Osteocyte (in vitro differentiated cells): ENCODE measurements at regions not wholly inside any gene's neighbourhood (a gene's known extent, or its start where the extent isn't known, plus 50 kb on each side); places are given as distances from the start of the nearest gene placed in this dataset.

Experiments
- DNase-seq: peaks from one replicate; pipeline ENCODE4 v3.0.0; 2021; ENCODE audit warnings: mixed read lengths; ENCODE audit not compliant: unreplicated experiment; ENCODE audit errors: extremely low spot score
- H3K27ac Mint-ChIP-seq: one replicate; pipeline ENCODE4 v1.8.0; 2021; ENCODE audit warnings: mild to moderate bottlenecking, mixed read lengths; ENCODE audit not compliant: unreplicated experiment
- H3K27me3 Mint-ChIP-seq: one replicate; pipeline ENCODE4 v1.8.0; 2021; ENCODE audit warnings: mixed read lengths; ENCODE audit not compliant: unreplicated experiment
- H3K36me3 Mint-ChIP-seq: one replicate; pipeline ENCODE4 v1.8.0; 2021; ENCODE audit warnings: mixed read lengths; ENCODE audit not compliant: unreplicated experiment
- H3K4me1 Mint-ChIP-seq: one replicate; pipeline ENCODE4 v1.8.0; 2021; ENCODE audit warnings: mixed read lengths; ENCODE audit not compliant: unreplicated experiment
- H3K4me3 Mint-ChIP-seq: one replicate; pipeline ENCODE4 v1.8.0; 2021; ENCODE audit warnings: mild to moderate bottlenecking, moderate library complexity, mixed read lengths; ENCODE audit not compliant: unreplicated experiment
- H3K9me3 Mint-ChIP-seq: one replicate; pipeline ENCODE4 v1.8.0; 2021; ENCODE audit warnings: mixed read lengths; ENCODE audit not compliant: unreplicated experiment
- TF ChIP-seq, protein P1 (sequence below): fragments of 200-600 bp; sonication (generic); IDR thresholded peaks from 2 replicates; pipeline ENCODE4 v1.5.0; 2021; ENCODE audit warnings: antibody characterized with exemption, mild to moderate bottlenecking, moderate library complexity

DNA sequence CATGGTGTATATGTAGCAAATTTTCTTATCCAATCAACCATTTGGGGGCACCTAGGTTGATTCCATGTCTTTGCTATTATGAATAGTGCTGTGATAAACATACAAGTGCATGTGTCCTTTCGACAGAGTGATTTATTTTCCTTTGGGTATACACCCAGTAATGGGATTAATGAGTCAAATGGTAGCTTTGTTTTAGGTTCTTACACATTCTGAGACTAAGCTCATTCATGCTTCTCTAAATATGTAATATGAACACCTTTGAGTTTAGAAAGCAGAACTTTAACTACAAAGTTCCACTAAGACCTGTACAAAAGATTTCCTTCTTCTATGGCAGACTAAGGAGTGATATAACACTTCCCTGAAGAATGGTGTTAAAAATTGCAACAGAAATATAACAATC is 627.0 kb downstream of the KCNA4 start:
- Mint-ChIP-seq H3K4me1 (no peaks in the 10 kb centered on the region), H3K27me3 (peaks cover 20% of the 10 kb centered on the region), H3K4me3 (no peak overlapping the region), H3K36me3 (no peaks in the 10 kb centered on the region), H3K9me3 (no peaks in the 10 kb centered on the region), H3K27ac (no peak overlapping the region)
- no peak for DNase-seq
- TF ChIP-seq, protein P1, sequence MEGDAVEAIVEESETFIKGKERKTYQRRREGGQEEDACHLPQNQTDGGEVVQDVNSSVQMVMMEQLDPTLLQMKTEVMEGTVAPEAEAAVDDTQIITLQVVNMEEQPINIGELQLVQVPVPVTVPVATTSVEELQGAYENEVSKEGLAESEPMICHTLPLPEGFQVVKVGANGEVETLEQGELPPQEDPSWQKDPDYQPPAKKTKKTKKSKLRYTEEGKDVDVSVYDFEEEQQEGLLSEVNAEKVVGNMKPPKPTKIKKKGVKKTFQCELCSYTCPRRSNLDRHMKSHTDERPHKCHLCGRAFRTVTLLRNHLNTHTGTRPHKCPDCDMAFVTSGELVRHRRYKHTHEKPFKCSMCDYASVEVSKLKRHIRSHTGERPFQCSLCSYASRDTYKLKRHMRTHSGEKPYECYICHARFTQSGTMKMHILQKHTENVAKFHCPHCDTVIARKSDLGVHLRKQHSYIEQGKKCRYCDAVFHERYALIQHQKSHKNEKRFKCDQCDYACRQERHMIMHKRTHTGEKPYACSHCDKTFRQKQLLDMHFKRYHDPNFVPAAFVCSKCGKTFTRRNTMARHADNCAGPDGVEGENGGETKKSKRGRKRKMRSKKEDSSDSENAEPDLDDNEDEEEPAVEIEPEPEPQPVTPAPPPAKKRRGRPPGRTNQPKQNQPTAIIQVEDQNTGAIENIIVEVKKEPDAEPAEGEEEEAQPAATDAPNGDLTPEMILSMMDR: no peak

- Mint-ChIP-seq H3K9me3 (peaks cover 20% of the 10 kb centered on the region), H3K4me1 (no peaks in the 10 kb centered on the region), H3K36me3 (no peaks in the 10 kb centered on the region), H3K4me3 (no peak overlapping the region), H3K27me3 (peaks cover 36% of the 10 kb centered on the region), H3K27ac (no peak overlapping the region)
- DNase-seq: no peak
- TF ChIP-seq, protein P1: no peak
These were observed 643.1 kb downstream of the KCNA4 start for GRCh38 chr11:29373725-29374124.

DNA sequence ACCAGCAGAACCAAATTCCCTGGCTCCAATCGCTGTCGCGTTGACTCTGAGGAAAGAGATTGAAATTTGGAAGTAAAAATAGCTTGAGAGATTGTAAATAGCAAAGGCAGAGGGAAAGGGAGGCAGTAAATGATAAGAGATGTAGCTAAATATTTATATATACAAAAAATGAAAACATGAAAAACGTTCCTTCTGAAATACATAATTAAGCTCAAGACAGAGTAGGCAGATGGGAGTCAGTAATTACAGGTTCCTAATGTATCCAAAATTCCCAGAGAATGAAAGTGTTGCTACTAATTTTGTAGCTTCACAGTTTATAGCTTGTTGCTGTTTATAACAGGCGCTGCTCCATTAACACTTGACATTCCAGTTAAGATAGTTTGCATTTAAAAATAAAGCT is 648.7 kb downstream of the KCNA4 start:
- Mint-ChIP-seq H3K27ac (no peak overlapping the region), H3K9me3 (no peaks in the 10 kb centered on the region), H3K4me1 (no peaks in the 10 kb centered on the region), H3K27me3 (peaks cover 48% of the 10 kb centered on the region), H3K36me3 (no peaks in the 10 kb centered on the region), H3K4me3 (no peak overlapping the region)
- DNase-seq: no peak
- TF ChIP-seq, protein P1: no peak

GRCh38 chr11:29364006-29364405 is 652.8 kb downstream of the KCNA4 start:
- no peak overlapping the region for H3K4me3 Mint-ChIP-seq
- H3K27me3 Mint-ChIP-seq: peaks cover 46% of the 10 kb centered on the region
- no peak for DNase-seq
- no peaks in the 10 kb centered on the region for H3K9me3 Mint-ChIP-seq
- peaks cover 4% of the 10 kb centered on the region for H3K4me1 Mint-ChIP-seq
- TF ChIP-seq, protein P1: no peak
- H3K36me3 Mint-ChIP-seq: no peaks in the 10 kb centered on the region
- no peak overlapping the region for H3K27ac Mint-ChIP-seq

GRCh38 chr11:29361369-29361768 is 655.5 kb downstream of the KCNA4 start:
- no peak for DNase-seq
- Mint-ChIP-seq H3K27ac (no peak overlapping the region), H3K4me3 (no peak overlapping the region), H3K27me3 (peaks cover 48% of the 10 kb centered on the region), H3K36me3 (no peaks in the 10 kb centered on the region), H3K9me3 (no peaks in the 10 kb centered on the region), H3K4me1 (peaks cover 4% of the 10 kb centered on the region)
- TF ChIP-seq, protein P1: no peak
